Parathyroid adenoma (tissue), 2 donors: ENCODE measurements at regions not wholly inside any gene's neighbourhood (a gene's known extent, or its start where the extent isn't known, plus 50 kb on each side); places are given as distances from the start of the nearest gene placed in this dataset.

ENCODE experiments used
- H2AFZ ChIP-seq: fragments of 300-600 bp; sonication (generic); one replicate; pipeline ENCODE4 v1.7.0; 2017; ENCODE audit warnings: antibody characterized with exemption, mild to moderate bottlenecking
- H3K27ac ChIP-seq: fragments of 300-600 bp; sonication (generic); one replicate; pipeline ENCODE4 v1.7.0; 2017
- H3K27me3 ChIP-seq: fragments of 300-600 bp; sonication (generic); one replicate; pipeline ENCODE4 v1.7.0; 2017; ENCODE audit warnings: low read length; ENCODE audit not compliant: control insufficient read depth, insufficient read depth
- H3K36me3 ChIP-seq: fragments of 300-600 bp; sonication (generic); one replicate; pipeline ENCODE4 v1.7.0; 2017; ENCODE audit warnings: low read length; ENCODE audit not compliant: control insufficient read depth, insufficient read depth
- H3K4me1 ChIP-seq: fragments of 300-600 bp; sonication (generic); one replicate; pipeline ENCODE4 v1.7.0; 2017; ENCODE audit warnings: control low read depth
- H3K4me2 ChIP-seq: fragments of 300-600 bp; sonication (generic); one replicate; pipeline ENCODE4 v1.7.0; 2017; ENCODE audit warnings: low read length
- H3K4me3 ChIP-seq: fragments of 300-600 bp; sonication (generic); one replicate; pipeline ENCODE4 v1.7.0; 2017; ENCODE audit warnings: low read depth, low read length
- H3K79me2 ChIP-seq: fragments of 300-600 bp; sonication (generic); one replicate; pipeline ENCODE4 v1.7.0; 2017; ENCODE audit warnings: control low read depth
- H3K9ac ChIP-seq: fragments of 300-600 bp; sonication (generic); one replicate; pipeline ENCODE4 v1.7.0; 2017; ENCODE audit warnings: mild to moderate bottlenecking
- H3K9me3 ChIP-seq: fragments of 300-600 bp; sonication (generic); one replicate; pipeline ENCODE4 v1.7.0; 2017; ENCODE audit warnings: low read length; ENCODE audit not compliant: control insufficient read depth
- TF ChIP-seq, protein P1 (sequence below): fragments of 300-600 bp; sonication (generic); IDR thresholded peaks from one replicate; pipeline ENCODE4 v1.7.0; 2017; ENCODE audit warnings: antibody characterized with exemption, mild to moderate bottlenecking
- donor health status: primary hyperparathyroidism.

DNA sequence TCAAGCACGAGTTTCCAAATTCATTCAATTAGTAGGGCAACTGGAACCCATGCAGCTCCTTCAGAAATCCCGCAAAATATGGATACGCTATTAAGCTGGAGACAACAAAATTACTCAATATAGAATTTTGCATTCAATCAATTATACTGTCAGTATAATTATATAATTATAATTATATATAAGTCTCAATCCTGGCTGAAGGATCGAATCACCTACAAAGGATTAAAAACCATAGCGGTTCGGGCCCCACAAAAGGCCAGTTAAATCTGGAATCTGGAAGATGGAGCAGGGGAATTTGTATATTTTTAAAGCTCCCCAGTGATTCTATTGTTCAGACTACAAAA lies 55.7 kb downstream of the FHIP2A start:
- no peaks in the 10 kb centered on the region for H3K27me3 ChIP-seq
- H3K4me1 ChIP-seq: no peaks in the 10 kb centered on the region
- no peak overlapping the region for H3K4me3 ChIP-seq
- TF ChIP-seq, protein P1, sequence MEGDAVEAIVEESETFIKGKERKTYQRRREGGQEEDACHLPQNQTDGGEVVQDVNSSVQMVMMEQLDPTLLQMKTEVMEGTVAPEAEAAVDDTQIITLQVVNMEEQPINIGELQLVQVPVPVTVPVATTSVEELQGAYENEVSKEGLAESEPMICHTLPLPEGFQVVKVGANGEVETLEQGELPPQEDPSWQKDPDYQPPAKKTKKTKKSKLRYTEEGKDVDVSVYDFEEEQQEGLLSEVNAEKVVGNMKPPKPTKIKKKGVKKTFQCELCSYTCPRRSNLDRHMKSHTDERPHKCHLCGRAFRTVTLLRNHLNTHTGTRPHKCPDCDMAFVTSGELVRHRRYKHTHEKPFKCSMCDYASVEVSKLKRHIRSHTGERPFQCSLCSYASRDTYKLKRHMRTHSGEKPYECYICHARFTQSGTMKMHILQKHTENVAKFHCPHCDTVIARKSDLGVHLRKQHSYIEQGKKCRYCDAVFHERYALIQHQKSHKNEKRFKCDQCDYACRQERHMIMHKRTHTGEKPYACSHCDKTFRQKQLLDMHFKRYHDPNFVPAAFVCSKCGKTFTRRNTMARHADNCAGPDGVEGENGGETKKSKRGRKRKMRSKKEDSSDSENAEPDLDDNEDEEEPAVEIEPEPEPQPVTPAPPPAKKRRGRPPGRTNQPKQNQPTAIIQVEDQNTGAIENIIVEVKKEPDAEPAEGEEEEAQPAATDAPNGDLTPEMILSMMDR: no peak
- H3K27ac ChIP-seq: no peak overlapping the region
- H3K79me2 ChIP-seq: no peaks in the 10 kb centered on the region
- no peak overlapping the region for H2AFZ ChIP-seq
- no peak overlapping the region for H3K9ac ChIP-seq
- no peaks in the 10 kb centered on the region for H3K36me3 ChIP-seq
- no peak overlapping the region for H3K4me2 ChIP-seq
- no peaks in the 10 kb centered on the region for H3K9me3 ChIP-seq

DNA sequence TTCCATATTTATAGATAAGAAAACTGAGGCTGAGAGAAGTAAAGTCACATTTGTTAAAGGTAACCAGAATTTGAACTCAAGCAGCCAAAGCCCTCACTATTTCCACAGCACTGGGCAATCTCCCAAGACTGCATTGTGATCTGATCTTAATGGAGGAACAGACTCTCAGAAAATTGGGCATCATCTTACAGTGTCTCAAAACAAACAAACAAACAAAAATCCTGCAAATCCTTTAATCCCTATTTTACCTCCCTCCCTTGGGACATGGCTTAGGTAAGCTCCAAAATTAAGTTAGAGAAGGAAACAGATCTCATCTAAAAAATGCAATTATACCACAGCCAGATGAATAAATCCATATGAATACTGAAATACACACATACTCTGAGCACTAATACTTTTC lies 57.5 kb downstream of the FHIP2A start:
- H3K4me1 ChIP-seq: no peaks in the 10 kb centered on the region
- no peak overlapping the region for H3K9ac ChIP-seq

DNA sequence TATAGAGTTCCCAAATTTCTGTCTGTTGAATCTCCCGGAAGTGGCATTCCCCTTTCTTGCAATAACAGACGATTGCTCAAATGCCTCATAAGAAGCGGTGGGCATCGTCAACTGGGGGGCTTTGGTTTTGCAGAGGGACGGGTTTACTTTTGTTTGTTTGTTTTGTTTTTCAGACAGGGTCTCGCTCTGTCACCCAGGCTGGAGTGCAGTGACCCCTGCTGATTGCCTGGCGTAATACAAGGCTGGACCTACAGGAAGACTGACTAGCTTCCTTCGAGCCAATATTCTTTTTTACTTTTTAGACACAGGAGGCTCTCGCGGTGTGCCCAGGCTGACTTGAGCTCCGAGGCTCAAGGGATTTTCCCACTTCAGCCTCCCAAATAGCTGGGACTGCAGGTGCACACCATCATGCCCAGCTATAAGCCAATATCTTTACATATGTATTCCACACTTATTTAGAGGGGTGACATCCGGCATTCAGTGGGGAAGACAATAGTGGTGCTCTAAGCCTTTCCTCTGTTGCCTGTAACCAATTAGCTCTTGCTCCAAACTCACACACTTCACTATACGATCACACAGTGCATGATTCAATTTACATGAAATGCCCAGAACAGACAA lies 58.1 kb downstream of the FHIP2A start:
- Histone ChIP-seq H3K4me2 (no peak overlapping the region), H3K4me3 (no peak overlapping the region), H3K27ac (no peak overlapping the region), H3K27me3 (no peaks in the 10 kb centered on the region), H3K4me1 (no peaks in the 10 kb centered on the region), H3K9me3 (no peaks in the 10 kb centered on the region), H3K36me3 (no peaks in the 10 kb centered on the region), H3K9ac (no peak overlapping the region), H3K79me2 (no peaks in the 10 kb centered on the region), H2AFZ (peak overlapping the region; percentile 4)
- TF ChIP-seq, protein P1: peak; percentile 42

More for the DNA sequence above, 57.5 kb downstream of the FHIP2A start:
- Histone ChIP-seq H3K4me3 (no peak overlapping the region), H3K27ac (no peak overlapping the region), H2AFZ (no peak overlapping the region), H3K79me2 (no peaks in the 10 kb centered on the region), H3K9me3 (no peaks in the 10 kb centered on the region), H3K4me2 (no peak overlapping the region), H3K27me3 (no peaks in the 10 kb centered on the region), H3K36me3 (no peaks in the 10 kb centered on the region)
- TF ChIP-seq, protein P1: no peak

DNA sequence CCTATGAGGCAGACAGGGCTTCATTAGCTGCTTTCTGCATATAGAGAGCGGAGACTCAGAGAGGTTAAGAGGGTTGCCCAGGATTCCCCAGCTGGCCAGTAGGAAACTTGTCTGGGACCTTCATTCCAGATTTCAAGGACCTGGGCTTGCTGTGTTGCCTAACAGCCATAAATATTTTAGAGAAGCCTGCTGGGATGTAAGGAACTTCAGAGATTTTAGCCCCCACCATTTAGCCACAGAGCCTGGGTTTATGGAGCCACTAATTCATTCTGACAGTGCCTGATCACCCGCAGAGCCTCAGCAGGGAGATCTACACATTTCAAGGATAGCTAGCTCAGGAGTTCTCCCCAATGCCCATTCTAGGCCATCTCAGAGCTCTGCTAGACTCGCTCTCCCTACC lies 56.6 kb upstream of the TRUB1 start:
- no peak overlapping the region for H3K27ac ChIP-seq
- TF ChIP-seq, protein P1: no peak
- no peak overlapping the region for H3K9ac ChIP-seq

DNA sequence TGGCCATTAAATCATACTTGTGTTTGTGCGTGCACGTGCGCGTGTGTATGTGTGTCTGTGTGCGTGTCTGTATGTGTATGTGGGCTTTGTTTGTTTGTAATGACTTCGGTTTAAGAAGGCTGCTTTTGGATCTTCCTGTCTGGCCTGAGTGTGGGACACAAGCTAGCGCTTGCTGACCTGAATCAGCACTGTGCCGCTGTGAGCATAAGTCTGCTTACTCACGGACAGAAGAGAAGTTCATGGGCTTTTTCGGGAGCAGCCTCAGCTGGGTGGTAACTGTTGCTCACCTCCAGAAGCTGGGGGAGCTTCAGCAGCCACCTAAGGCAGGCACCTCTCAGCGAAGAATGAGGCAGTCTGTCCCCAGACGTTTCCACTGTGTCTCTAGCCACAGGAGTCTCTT lies 56.1 kb upstream of the TRUB1 start:
- Histone ChIP-seq H3K4me3 (no peak overlapping the region), H3K4me2 (no peak overlapping the region), H2AFZ (no peak overlapping the region), H3K79me2 (no peaks in the 10 kb centered on the region), H3K4me1 (no peaks in the 10 kb centered on the region), H3K27me3 (no peaks in the 10 kb centered on the region), H3K9ac (no peak overlapping the region), H3K27ac (no peak overlapping the region), H3K36me3 (no peaks in the 10 kb centered on the region), H3K9me3 (no peaks in the 10 kb centered on the region)
- TF ChIP-seq, protein P1: no peak

More for the DNA sequence above, 56.6 kb upstream of the TRUB1 start:
- H3K4me3 ChIP-seq: no peak overlapping the region
- no peaks in the 10 kb centered on the region for H3K4me1 ChIP-seq
- no peaks in the 10 kb centered on the region for H3K9me3 ChIP-seq
- no peaks in the 10 kb centered on the region for H3K27me3 ChIP-seq
- H2AFZ ChIP-seq: no peak overlapping the region
- no peaks in the 10 kb centered on the region for H3K36me3 ChIP-seq
- no peaks in the 10 kb centered on the region for H3K79me2 ChIP-seq
- H3K4me2 ChIP-seq: no peak overlapping the region
